ENCODE measurements at regions not wholly inside any gene's neighbourhood (a gene's known extent, or its start where the extent isn't known, plus 50 kb on each side); places are given as distances from the start of the nearest gene placed in this dataset.
"Not testable (repeated sequence)": the region's sequence is repeated elsewhere in the genome, so short reads cannot be mapped to it uniquely, and the experiment has no call there.

GRCh38 chr11:98424773-98425172, 596.0 kb upstream of the CNTN5 start:
- TF ChIP-seq CTCF, POLR2A (IDR thresholded peaks at IDR 0.05): not testable (repeated sequence)
